ENCODE measurements at regions not wholly inside any gene's neighbourhood (a gene's known extent, or its start where the extent isn't known, plus 50 kb on each side); places are given as distances from the start of the nearest gene placed in this dataset.
"Not testable (repeated sequence)": the region's sequence is repeated elsewhere in the genome, so short reads cannot be mapped to it uniquely, and the experiment has no call there.

DNA sequence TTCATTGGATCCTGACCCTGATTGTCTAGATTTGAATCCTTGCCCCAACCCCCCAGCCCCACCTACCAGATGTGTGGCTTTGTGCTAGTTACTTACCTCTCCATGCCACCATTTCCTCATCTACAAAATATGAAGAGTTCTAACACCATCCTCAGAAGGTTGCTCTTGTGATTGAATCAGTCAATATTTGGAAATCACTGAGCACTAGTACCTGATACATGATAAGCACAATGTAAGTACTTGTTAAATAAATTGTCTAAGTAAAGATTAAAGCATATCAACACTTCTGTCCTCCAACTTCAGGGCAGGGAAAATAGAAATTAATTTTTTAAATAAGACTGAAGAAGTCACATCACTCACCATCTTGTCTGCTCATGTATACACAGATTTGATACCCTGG lies 249.6 kb upstream of the KLF3 start:
- Mint-ChIP-seq H3K27ac (peak overlapping the region; percentile 6 to 70 (median 59)), H3K4me3 (no peak overlapping the region), H3K27me3 (ENCODE audit: low read depth) (no peaks in the 10 kb centered on the region), H3K9me3 (no peaks in the 10 kb centered on the region), H3K36me3 (ENCODE audit: low read depth) (no peaks in the 10 kb centered on the region), H3K4me1 (peaks cover 34% of the 10 kb centered on the region)
- TF ChIP-seq, protein P1, sequence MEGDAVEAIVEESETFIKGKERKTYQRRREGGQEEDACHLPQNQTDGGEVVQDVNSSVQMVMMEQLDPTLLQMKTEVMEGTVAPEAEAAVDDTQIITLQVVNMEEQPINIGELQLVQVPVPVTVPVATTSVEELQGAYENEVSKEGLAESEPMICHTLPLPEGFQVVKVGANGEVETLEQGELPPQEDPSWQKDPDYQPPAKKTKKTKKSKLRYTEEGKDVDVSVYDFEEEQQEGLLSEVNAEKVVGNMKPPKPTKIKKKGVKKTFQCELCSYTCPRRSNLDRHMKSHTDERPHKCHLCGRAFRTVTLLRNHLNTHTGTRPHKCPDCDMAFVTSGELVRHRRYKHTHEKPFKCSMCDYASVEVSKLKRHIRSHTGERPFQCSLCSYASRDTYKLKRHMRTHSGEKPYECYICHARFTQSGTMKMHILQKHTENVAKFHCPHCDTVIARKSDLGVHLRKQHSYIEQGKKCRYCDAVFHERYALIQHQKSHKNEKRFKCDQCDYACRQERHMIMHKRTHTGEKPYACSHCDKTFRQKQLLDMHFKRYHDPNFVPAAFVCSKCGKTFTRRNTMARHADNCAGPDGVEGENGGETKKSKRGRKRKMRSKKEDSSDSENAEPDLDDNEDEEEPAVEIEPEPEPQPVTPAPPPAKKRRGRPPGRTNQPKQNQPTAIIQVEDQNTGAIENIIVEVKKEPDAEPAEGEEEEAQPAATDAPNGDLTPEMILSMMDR (IDR thresholded peaks at IDR 0.05; ENCODE audit: unreplicated experiment in 3 of 3) = no peak

DNA sequence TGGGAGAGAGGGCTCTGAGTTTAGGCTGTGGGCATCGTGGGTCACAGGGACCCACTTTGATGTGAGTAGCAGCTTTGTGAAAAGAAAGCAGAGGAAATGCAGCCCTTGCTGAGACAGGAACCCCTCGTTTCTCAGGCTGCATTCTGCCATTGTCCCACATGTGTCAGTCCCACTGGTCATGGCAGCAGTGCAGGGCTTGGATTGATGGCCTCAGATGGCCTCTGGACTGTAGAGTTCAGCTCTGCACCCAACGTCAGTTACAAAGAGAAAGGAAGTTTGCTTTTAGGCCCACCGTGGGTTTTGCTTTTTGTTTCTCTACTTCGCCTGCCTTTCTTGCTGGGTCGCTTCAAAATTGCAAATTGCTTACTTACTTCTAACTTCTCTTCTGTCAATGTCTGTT lies 248.3 kb upstream of the KLF3 start:
- no peaks in the 10 kb centered on the region for H3K27me3 Mint-ChIP-seq (ENCODE audit: low read depth)
- peak overlapping the region in 1 of 3 experiments; percentile 56 for H3K27ac Mint-ChIP-seq
- peaks cover 10% of the 10 kb centered on the region for H3K9me3 Mint-ChIP-seq
- H3K36me3 Mint-ChIP-seq (ENCODE audit: low read depth) = no peaks in the 10 kb centered on the region
- peaks cover 27% of the 10 kb centered on the region for H3K4me1 Mint-ChIP-seq
- no peak overlapping the region for H3K4me3 Mint-ChIP-seq
- TF ChIP-seq, protein P1 (IDR thresholded peaks at IDR 0.05; ENCODE audit: unreplicated experiment in 3 of 3) = no peak

DNA sequence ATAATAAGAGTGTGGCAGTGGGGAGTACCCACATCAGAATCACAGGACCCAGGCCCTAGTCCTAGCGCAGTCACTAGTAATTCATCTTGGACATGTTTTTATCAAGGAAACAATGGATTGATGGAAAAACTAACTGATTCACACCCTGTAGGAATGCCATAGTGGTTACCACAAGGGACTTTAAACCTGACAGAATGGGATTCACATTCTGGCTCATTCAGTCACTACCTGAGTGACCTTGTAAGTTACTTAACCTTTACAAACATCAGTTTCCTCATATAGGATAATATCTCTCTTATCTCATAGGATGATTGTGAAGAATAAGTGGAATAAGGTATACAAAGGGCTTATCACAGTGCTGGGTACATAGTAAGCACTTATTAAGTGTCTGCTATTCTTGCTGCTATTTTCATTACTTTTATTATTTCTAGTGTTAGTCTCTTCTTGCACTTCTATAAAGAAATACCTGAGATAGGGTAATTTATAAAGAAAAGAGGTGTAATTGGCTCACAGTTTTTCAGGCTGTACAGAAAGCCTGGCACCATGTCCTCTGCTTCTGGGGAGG lies 247.5 kb upstream of the KLF3 start:
- peaks cover 25% of the 10 kb centered on the region for H3K4me1 Mint-ChIP-seq
- TF ChIP-seq, protein P1 (IDR thresholded peaks at IDR 0.05; ENCODE audit: unreplicated experiment in 3 of 3) = no peak

DNA sequence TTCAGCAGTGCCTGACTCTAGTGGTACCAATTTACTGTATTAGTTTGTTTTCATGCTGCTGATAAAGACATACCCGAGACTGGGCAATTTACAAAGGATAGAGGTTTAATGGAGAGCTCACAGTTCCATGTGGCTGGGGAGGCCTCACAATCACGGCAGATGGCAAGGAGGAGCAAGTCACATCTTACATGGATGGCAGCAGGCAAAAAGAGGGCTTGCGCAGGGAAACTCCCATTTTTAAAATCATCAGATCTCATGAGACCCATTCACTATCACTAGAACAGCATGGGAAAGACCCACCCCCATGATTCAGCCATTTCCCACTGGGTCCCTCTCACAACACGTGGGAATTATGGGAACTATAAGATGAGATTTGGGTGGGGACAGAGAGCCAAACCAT lies 243.7 kb upstream of the KLF3 start:
- H3K9me3 Mint-ChIP-seq = peaks cover 11% of the 10 kb centered on the region
- not testable (repeated sequence) for H3K27ac Mint-ChIP-seq; H3K4me1 Mint-ChIP-seq; H3K27me3 Mint-ChIP-seq (ENCODE audit: low read depth); H3K36me3 Mint-ChIP-seq (ENCODE audit: low read depth); H3K4me3 Mint-ChIP-seq

More for the DNA sequence above, 247.5 kb upstream of the KLF3 start:
- Mint-ChIP-seq H3K36me3 (ENCODE audit: low read depth) (no peaks in the 10 kb centered on the region), H3K4me3 (no peak overlapping the region), H3K27ac (no peak overlapping the region), H3K27me3 (ENCODE audit: low read depth) (no peaks in the 10 kb centered on the region), H3K9me3 (peaks cover 11% of the 10 kb centered on the region)

DNA sequence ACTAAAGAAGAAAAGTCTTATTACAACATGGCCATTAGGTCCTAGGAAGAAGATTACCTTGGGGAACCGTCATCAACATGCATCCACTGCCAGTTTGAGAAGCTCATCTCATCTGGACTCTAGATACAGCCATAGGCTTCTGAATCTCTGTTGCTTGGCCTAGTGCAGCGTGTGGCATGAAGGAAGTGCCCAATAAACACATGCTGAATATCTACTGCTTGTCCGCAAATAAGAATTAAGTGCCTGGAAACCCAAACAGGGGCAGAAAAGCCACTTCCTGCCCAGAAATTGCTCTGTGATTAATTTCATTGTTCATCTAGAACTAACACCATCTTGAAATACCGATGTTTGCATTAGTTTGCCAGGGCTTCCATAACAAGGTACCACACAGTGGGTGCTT lies 241.1 kb upstream of the KLF3 start:
- no peak overlapping the region for H3K4me3 Mint-ChIP-seq
- H3K9me3 Mint-ChIP-seq = peaks cover 11% of the 10 kb centered on the region
- TF ChIP-seq, protein P1 (IDR thresholded peaks at IDR 0.05; ENCODE audit: unreplicated experiment in 3 of 3) = no peak
- H3K4me1 Mint-ChIP-seq = peaks cover 9% of the 10 kb centered on the region
- no peaks in the 10 kb centered on the region for H3K36me3 Mint-ChIP-seq (ENCODE audit: low read depth)
- H3K27ac Mint-ChIP-seq = no peak overlapping the region
- no peaks in the 10 kb centered on the region for H3K27me3 Mint-ChIP-seq (ENCODE audit: low read depth)

DNA sequence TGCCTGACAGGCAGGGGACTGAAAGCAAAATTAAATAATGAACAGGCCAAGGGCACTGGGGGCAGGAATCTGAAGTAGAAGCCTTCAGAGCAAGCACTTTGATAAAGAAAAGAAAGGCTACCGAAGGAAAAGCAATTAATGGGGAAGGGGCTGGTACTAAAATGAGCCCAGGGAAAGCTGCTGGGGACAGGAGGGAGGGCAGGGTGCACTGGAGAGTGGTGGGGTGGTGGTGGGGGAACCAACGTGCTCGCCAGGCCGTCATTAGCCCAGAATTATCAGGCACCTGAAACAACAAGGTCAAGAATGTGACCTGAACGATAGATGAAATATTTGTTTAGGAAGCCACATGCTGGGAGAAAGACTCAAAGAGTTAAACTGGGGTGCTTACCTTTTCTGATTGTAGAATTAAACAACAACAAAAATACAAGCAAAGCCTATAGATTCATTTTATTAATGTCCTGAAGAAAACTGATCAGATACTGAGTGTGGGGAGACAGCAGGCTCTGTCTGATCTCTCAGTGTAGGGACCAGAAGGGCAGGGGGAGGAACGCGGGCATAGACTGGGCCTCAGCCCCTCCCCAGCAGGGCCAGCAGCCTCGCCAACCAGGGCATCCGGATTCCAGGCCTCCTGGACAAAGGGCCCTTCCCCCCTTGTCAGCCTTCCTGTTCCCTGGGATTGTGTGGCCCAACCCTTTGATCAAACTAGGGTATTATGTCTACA lies 239.7 kb upstream of the KLF3 start:
- TF ChIP-seq, protein P1 (IDR thresholded peaks at IDR 0.05; ENCODE audit: unreplicated experiment in 3 of 3) = no peak
- Mint-ChIP-seq H3K36me3 (ENCODE audit: low read depth) (no peaks in the 10 kb centered on the region), H3K9me3 (peaks cover 11% of the 10 kb centered on the region), H3K27me3 (ENCODE audit: low read depth) (no peaks in the 10 kb centered on the region), H3K27ac (peak overlapping the region in 1 of 3 experiments; percentile 74), H3K4me1 (peaks cover 9% of the 10 kb centered on the region), H3K4me3 (no peak overlapping the region)

All from nephron (organoid).